ENCODE measurements at regions not wholly inside any gene's neighbourhood (a gene's known extent, or its start where the extent isn't known, plus 50 kb on each side); places are given as distances from the start of the nearest gene placed in this dataset.

GRCh38 chr5:96084874-96085506, 123.3 kb upstream of the ELL2 start:
- Histone ChIP-seq H3K9me3 (no peaks in the 10 kb centered on the region), H3K27me3 (no peaks in the 10 kb centered on the region), H3K27ac (no peak overlapping the region), H3K36me3 (no peaks in the 10 kb centered on the region), H3K4me1 (no peaks in the 10 kb centered on the region), H3K4me3 (replicated peaks in 1 of 3) (no peak overlapping the region)
- 87 to 90% methylated on average over 2 of the region's 2 CpGs for WGBS, 2 donors
- intact Hi-C loops (cut with DNase I): no loop called here
- no peak for DNase-seq
- TF ChIP-seq, protein P1, sequence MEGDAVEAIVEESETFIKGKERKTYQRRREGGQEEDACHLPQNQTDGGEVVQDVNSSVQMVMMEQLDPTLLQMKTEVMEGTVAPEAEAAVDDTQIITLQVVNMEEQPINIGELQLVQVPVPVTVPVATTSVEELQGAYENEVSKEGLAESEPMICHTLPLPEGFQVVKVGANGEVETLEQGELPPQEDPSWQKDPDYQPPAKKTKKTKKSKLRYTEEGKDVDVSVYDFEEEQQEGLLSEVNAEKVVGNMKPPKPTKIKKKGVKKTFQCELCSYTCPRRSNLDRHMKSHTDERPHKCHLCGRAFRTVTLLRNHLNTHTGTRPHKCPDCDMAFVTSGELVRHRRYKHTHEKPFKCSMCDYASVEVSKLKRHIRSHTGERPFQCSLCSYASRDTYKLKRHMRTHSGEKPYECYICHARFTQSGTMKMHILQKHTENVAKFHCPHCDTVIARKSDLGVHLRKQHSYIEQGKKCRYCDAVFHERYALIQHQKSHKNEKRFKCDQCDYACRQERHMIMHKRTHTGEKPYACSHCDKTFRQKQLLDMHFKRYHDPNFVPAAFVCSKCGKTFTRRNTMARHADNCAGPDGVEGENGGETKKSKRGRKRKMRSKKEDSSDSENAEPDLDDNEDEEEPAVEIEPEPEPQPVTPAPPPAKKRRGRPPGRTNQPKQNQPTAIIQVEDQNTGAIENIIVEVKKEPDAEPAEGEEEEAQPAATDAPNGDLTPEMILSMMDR (IDR thresholded peaks at IDR 0.05): no peak
- TF ChIP-seq POLR2A (IDR thresholded peaks at IDR 0.05): no peak

GRCh38 chr5:96083361-96083881, 121.8 kb upstream of the ELL2 start:
- Histone ChIP-seq H3K27ac (no peak overlapping the region), H3K4me1 (no peaks in the 10 kb centered on the region), H3K4me3 (replicated peaks in 1 of 3) (no peak overlapping the region), H3K9me3 (no peaks in the 10 kb centered on the region), H3K36me3 (no peaks in the 10 kb centered on the region), H3K27me3 (no peaks in the 10 kb centered on the region)
- 65 to 78% methylated on average over 4 of the region's 4 CpGs for WGBS, 2 donors
- DNase-seq: no peak
- intact Hi-C loops (cut with DNase I): no loop called here
- no peak for TF ChIP-seq POLR2A (IDR thresholded peaks at IDR 0.05)
- TF ChIP-seq, protein P1 (IDR thresholded peaks at IDR 0.05): no peak

GRCh38 chr5:96081276-96081858, 119.7 kb upstream of the ELL2 start:
- intact Hi-C loops (cut with DNase I): no loop called here

GRCh38 chr5:96080557-96080956, 118.9 kb upstream of the ELL2 start:
- Histone ChIP-seq H3K27ac (no peak overlapping the region), H3K4me1 (no peaks in the 10 kb centered on the region), H3K9me3 (no peaks in the 10 kb centered on the region), H3K36me3 (no peaks in the 10 kb centered on the region), H3K27me3 (no peaks in the 10 kb centered on the region), H3K4me3 (replicated peaks in 1 of 3) (no peak overlapping the region)
- no peak for DNase-seq
- TF ChIP-seq, protein P1 (IDR thresholded peaks at IDR 0.05): no peak
- TF ChIP-seq POLR2A (IDR thresholded peaks at IDR 0.05): no peak
- intact Hi-C loops (cut with DNase I): no loop called here

More at GRCh38 chr5:96081276-96081858, 119.7 kb upstream of the ELL2 start:
- H3K27ac ChIP-seq: no peak overlapping the region
- H3K4me3 ChIP-seq (replicated peaks in 1 of 3): no peak overlapping the region
- 80 to 89% methylated on average over 2 of the region's 2 CpGs for WGBS, 2 donors
- H3K27me3 ChIP-seq: no peaks in the 10 kb centered on the region
- no peak for TF ChIP-seq POLR2A (IDR thresholded peaks at IDR 0.05)
- TF ChIP-seq, protein P1 (IDR thresholded peaks at IDR 0.05): no peak
- no peaks in the 10 kb centered on the region for H3K36me3 ChIP-seq
- H3K9me3 ChIP-seq: no peaks in the 10 kb centered on the region
- H3K4me1 ChIP-seq: no peaks in the 10 kb centered on the region
- no peak for DNase-seq

GRCh38 chr5:96079962-96080361, 118.3 kb upstream of the ELL2 start:
- no peaks in the 10 kb centered on the region for H3K27me3 ChIP-seq
- no peaks in the 10 kb centered on the region for H3K36me3 ChIP-seq
- TF ChIP-seq, protein P1 (IDR thresholded peaks at IDR 0.05): no peak
- no peaks in the 10 kb centered on the region for H3K4me1 ChIP-seq
- DNase-seq: no peak
- 86 to 87% methylated on average over 2 of the region's 2 CpGs for WGBS, 2 donors
- intact Hi-C loops (cut with DNase I): no loop called here
- no peak overlapping the region for H3K27ac ChIP-seq
- no peaks in the 10 kb centered on the region for H3K9me3 ChIP-seq
- no peak overlapping the region for H3K4me3 ChIP-seq (replicated peaks in 1 of 3)
